ENCODE measurements at regions not wholly inside any gene's neighbourhood (a gene's known extent, or its start where the extent isn't known, plus 50 kb on each side); places are given as distances from the start of the nearest gene placed in this dataset.
"Not testable (repeated sequence)": the region's sequence is repeated elsewhere in the genome, so short reads cannot be mapped to it uniquely, and the experiment has no call there.

- DNase-seq (ENCODE audit: low read depth) = no peak
Observed at GRCh38 chr22:23395530-23396361, 184.3 kb downstream of the IGLL1 start.

GRCh38 chr22:23394525-23395326 is 185.4 kb downstream of the IGLL1 start:
- no peak for DNase-seq (ENCODE audit: low read depth)

GRCh38 chr22:23393721-23394320 is 186.3 kb downstream of the IGLL1 start:
- DNase-seq (ENCODE audit: low read depth) = no peak

- not testable (repeated sequence) for DNase-seq (ENCODE audit: low read depth)
Observed at GRCh38 chr22:23393199-23393598, 186.9 kb downstream of the IGLL1 start.

- no peak for DNase-seq (ENCODE audit: low read depth)
Observed at GRCh38 chr22:23392420-23393121, 187.5 kb downstream of the IGLL1 start.

DNA sequence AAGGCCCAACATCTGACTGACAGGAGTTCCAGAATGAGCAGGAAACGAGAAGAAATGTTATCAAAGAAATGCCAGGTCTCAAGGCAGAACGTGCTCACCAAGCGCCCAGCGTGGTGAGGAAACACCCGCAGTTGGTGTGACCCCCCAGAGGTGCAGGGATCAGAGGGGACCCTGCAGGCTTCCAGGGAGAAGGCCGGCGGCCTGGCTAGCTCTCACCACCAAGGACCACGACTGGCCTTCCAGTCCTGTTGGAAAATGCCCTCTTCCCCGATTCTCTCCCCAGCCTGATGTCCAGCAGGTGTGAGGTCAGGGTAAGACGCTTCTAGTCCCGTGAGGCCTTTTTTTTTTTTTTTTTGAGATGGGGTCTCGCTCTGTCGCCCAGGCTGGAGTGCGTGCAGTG is 189.1 kb downstream of the IGLL1 start:
- no peak for DNase-seq (ENCODE audit: low read depth)

GRCh38 chr22:23389271-23390071 is 190.6 kb downstream of the IGLL1 start:
- no peak for DNase-seq (ENCODE audit: low read depth)

DNA sequence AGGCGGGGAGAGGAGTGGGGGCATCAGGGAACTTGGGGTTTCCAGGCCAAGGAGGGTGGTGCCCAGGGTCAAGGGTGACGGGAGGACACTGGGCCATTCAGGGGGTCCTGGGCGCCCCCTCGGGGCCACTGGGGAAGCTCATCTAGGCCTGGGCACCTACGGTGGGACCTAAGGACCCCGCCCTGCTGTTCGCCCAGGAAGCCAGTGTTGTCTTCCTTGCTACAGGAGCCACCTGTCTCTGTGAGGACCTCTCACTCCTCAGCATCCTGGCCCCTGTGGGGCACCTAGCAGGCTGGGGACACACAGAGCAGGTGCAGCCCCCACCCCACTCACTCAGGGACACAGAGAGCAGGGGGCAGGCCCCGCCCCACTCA is 191.6 kb downstream of the IGLL1 start:
- DNase-seq (ENCODE audit: low read depth) = no peak

DNA sequence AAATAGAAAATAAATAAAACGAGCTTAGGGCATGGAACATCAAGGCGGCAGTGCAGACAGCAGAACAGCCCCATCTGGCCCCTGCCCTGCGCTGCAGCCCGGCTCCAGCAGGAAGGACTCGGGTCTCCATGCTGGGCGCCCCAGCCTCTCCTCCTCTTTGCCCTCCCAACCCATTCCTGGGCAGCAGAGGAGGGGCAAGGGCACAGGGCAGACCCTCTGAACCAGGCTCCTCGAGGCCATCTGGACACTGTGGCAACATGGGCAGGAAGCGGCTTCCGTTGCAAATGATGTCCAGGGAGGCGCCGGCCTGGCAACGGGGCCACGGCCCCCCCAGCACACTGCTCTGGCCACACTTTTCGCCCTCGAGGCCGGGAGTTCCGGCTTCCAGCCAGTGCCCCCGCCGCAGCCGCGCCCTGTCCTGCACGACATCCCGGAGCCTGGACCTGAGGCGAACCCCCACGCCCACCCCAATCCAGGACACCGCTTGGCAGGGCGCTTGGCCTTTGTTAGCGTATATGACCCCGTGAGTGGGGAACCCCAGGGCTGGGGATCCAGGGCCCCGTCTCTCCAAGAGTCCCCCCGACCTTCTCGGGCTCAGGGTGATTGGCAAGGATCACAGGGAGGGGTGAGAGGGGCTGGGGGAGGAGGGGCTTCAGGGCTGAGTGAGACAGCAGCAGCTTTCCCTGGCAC is 192.1 kb downstream of the IGLL1 start:
- no peak for DNase-seq (ENCODE audit: low read depth)

DNA sequence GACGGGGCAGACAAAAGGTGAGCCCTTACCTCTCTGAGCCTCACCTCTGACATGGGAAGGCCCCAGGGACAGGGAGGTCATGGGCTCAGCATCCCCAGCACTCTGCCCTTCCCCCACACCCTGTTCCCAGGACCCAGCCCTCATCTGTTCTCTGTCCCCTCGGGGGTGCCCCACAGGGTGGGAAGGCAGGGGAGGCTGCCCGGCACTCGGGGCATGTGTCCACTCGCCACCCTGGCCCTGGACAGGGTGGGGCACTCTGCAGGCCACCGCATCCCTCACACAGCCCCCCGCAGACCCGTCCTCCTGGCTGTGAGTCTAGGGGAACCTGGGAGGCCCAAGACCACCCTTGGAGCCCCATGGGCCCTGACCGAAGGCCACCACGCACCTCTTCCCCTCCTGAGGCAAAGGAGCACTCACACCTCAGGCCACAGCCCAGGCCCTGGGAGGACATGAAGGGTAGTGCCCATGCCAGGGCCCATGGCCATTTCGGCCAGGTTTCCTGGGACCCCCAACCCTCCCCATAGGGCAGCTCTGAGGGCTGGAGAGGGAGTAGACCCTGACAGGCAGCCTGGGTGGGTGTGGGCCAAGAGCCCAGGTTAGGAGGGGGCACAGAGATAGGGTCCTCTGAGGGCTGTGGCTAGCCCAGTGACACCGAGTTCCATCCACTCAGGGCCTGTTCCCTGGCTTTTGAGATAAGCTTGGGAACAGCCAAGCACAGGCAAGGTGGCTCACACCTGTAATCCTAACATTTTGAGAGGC is 193.1 kb downstream of the IGLL1 start:
- DNase-seq (ENCODE audit: low read depth) = no peak

- no peak for DNase-seq (ENCODE audit: low read depth)
Observed at GRCh38 chr22:23385678-23386631, 194.1 kb downstream of the IGLL1 start.

DNA sequence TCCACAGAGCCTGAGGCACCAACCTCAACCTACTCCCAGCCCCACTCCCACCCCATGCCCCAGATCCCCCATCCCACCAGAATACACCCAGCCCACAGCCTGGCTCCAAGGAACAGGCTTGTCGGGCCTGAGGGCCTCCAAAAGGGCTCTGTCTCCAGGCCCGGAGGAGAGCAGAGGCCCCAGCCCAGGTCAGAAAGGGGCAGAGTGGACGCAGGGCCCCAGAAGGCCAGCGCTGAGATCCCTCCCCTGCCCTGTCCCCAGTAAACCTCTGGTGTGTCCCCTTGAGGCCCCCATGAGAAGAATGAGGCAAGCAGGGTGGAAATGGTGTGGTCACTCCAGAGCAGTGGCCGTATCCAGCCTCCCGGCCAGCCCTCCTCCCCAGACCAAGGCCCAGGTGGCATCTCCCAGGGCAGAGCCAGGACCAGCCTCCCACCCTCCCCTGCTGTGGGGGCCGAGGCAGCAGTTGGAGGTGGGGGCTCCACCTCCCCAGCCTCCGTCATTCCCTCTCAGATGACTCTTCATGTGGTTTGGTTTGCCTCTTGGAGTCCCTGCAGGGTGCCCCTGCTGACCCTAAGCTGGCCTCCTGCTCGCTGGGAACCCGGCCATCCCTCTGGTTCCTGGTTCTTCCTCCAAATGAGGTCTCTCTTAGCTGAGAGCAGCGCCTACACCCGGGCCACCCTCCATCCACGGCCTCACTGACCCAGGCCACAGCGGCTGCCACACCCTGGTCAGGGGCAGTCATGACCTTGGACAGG is 195.0 kb downstream of the IGLL1 start:
- DNase-seq (ENCODE audit: low read depth) = no peak

DNA sequence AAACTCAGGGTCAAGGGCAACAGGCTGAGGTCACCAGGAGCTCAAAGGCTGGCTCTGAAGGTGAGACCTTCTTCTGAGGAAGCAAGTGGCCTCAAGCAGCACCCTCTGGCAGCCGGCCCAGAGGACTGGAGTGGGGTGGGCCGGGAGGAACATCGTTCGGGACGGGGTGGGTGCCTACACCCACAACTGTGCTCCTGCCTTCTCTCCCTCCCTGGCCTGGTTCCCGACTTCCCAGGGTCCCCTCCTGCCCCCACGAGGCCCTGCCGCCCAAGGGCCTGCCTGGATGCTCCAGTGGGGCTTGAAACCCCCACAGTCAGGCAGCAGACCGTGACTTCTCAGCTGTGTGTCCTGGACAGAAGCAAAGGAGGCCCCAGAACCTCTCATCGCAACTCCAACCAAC is 195.7 kb downstream of the IGLL1 start:
- no peak for DNase-seq (ENCODE audit: low read depth)

- DNase-seq (ENCODE audit: low read depth) = no peak
Observed at GRCh38 chr22:23383491-23384361, 196.4 kb downstream of the IGLL1 start.

DNA sequence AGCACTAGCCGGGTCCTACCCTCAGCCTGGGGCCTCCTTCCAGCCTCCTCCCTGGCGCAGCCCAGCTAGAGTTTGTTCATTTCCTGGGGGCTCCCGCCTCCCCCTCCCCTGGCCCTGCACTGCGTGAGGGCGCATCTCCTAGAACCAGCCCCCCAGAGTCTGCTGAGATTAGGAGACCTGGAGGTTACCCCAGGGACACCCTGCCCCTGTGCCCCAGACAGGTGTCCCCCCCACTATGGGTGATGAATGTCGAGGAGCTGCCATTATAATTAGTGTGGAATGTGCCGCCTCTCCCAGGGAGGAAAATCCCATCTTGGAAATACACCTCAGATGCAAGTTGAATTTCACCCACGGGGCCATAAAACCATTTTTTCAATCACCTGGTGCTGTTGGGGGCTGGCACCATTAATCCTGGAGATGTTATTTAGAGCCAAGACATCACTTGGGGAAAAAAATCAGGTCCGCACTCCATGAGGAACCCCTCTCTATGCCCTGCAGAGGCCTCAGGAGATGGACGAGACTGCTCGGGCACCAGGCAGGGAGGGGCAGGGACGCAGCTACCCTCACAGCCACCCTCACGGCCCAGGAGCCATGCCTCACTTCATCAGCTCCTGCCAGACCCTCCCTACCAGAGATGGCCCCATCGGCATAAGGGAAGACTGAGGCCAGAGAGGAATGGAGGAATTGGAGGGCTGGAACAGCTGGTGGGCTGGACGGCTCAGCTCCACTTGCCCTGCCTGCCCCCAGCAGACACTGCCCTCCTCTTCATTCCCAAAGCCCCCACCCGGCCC is 197.5 kb downstream of the IGLL1 start:
- DNase-seq (ENCODE audit: low read depth) = no peak

DNA sequence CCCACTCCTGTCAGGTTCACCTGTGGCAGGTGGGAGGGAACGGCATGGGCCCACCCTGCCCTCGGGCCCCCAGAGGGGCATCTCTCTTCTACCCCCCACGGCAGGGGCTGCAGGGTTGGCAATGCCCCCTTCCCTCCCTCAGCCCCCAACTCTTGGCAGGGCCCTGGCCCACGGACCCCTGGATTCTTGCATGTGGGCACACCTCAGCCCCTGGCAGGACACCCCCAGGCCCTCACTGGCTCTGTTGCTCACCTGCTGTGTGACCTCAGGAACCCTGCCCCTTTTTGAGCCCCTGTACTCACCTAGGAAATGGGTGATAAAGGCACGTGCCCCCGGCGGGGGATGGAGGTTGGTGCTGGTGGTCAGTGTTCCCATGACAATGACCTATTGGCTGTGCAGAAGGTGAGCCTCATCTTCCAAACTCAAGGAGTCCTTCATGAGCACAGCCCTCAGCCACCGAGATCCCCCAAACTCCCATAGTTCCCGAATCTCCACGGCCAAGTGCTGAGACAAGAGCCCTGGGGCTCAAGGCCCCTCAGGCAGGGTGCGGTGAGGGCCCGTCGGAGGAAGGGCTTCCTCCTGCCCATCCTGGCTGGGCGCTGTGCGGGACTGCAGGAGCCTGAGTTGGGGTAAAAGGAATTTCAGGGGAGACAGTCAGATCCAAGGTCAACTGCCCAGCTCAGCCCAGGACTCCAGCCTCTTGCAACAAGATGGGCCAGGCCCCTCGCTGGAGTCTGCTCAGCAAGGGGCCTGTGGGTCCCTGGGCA is 198.2 kb downstream of the IGLL1 start:
- DNase-seq (ENCODE audit: low read depth) = no peak
